IPS-11a (cell line): ENCODE measurements at regions not wholly inside any gene's neighbourhood (a gene's known extent, or its start where the extent isn't known, plus 50 kb on each side); places are given as distances from the start of the nearest gene placed in this dataset.

Source experiments
- H3K4me3 ChIP-seq: one replicate; pipeline ENCODE4 v1.5.1; 2013; ENCODE audit warnings: low read depth, low read length, control low read depth

- H3K4me3 ChIP-seq, result no peak overlapping the region
Measured at GRCh38 chr2:120599656-120600055, 136.0 kb upstream of the GLI2 start.

GRCh38 chr2:120600335-120600734, 135.3 kb upstream of the GLI2 start:
- no peak overlapping the region for H3K4me3 ChIP-seq

GRCh38 chr2:120600786-120601185, 134.9 kb upstream of the GLI2 start:
- no peak overlapping the region for H3K4me3 ChIP-seq

- H3K4me3 ChIP-seq, result no peak overlapping the region
Measured at GRCh38 chr2:120601566-120601965, 134.1 kb upstream of the GLI2 start.

GRCh38 chr2:120602251-120602650, 133.4 kb upstream of the GLI2 start:
- H3K4me3 ChIP-seq, result no peak overlapping the region

- H3K4me3 ChIP-seq, result no peak overlapping the region
Measured at GRCh38 chr2:120604767-120605166, 130.9 kb upstream of the GLI2 start.

GRCh38 chr2:120605231-120605935, 130.3 kb upstream of the GLI2 start:
- no peak overlapping the region for H3K4me3 ChIP-seq

- H3K4me3 ChIP-seq, result no peak overlapping the region
Measured at GRCh38 chr2:120606280-120606679, 129.4 kb upstream of the GLI2 start.

- no peak overlapping the region for H3K4me3 ChIP-seq
Measured at GRCh38 chr2:120606931-120607330, 128.7 kb upstream of the GLI2 start.

GRCh38 chr2:120607506-120607905, 128.2 kb upstream of the GLI2 start:
- H3K4me3 ChIP-seq, result no peak overlapping the region

- no peak overlapping the region for H3K4me3 ChIP-seq
Measured at GRCh38 chr2:120607996-120608395, 127.7 kb upstream of the GLI2 start.

- H3K4me3 ChIP-seq, result no peak overlapping the region
Measured at GRCh38 chr2:120609826-120610395, 125.8 kb upstream of the GLI2 start.

GRCh38 chr2:120611016-120611415, 124.7 kb upstream of the GLI2 start:
- H3K4me3 ChIP-seq, result no peak overlapping the region

- H3K4me3 ChIP-seq, result no peak overlapping the region
Measured at GRCh38 chr2:120611961-120612360, 123.7 kb upstream of the GLI2 start.

- H3K4me3 ChIP-seq, result no peak overlapping the region
Measured at GRCh38 chr2:120612471-120612870, 123.2 kb upstream of the GLI2 start.

GRCh38 chr2:120612931-120613330, 122.7 kb upstream of the GLI2 start:
- H3K4me3 ChIP-seq, result no peak overlapping the region

GRCh38 chr2:120613742-120614571, 121.7 kb upstream of the GLI2 start:
- no peak overlapping the region for H3K4me3 ChIP-seq

- no peak overlapping the region for H3K4me3 ChIP-seq
Measured at GRCh38 chr2:120614901-120615300, 120.8 kb upstream of the GLI2 start.

GRCh38 chr2:120616261-120616660, 119.4 kb upstream of the GLI2 start:
- no peak overlapping the region for H3K4me3 ChIP-seq

GRCh38 chr2:120617055-120617454, 118.6 kb upstream of the GLI2 start:
- H3K4me3 ChIP-seq, result no peak overlapping the region

- H3K4me3 ChIP-seq, result no peak overlapping the region
Measured at GRCh38 chr2:120618830-120619229, 116.8 kb upstream of the GLI2 start.

GRCh38 chr2:120619579-120619978, 116.1 kb upstream of the GLI2 start:
- no peak overlapping the region for H3K4me3 ChIP-seq
